GM19351 (cell line): ENCODE measurements at regions not wholly inside any gene's neighbourhood (a gene's known extent, or its start where the extent isn't known, plus 50 kb on each side); places are given as distances from the start of the nearest gene placed in this dataset.

Source experiments
- ATAC-seq: cut with Tn5 transposase; IDR thresholded peaks from one replicate; pipeline ENCODE4 v1.9.1; 2021; ENCODE audit warnings: mild to moderate bottlenecking, moderate library complexity; ENCODE audit not compliant: unreplicated experiment

DNA sequence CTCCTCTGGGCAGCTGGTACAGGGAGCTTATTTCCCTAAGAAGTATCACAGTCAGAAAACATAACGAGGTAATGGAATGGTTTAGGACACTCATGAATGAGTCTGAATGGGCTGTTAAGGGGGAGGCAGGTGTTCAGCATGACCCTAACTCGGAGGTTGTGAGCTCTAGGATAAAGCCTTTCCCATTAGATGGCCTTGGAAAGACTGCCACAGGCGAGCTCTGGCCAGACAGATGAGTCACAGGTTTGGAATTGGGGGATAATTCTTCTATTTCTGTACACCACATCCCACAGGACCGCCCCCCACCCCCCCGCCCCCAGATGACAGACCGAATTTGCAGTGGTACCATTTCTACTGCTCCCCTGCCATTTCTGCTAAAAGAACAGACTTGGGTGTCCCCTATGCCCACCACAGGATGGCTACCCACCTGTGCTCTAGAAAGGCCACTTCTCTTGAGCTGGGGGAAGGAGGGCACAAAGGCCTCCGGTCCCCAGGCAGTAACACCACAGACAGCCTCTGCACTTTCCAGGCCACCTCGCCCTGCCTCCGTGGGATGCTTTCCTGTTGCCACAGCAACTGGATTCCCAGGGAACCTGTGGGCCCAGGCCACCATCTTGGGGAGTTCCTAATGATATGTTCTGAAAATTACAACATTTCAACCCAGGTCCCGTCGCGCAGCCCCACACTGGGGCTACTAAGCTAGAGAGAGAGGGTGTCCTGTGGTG lies 76.7 kb downstream of the TRIM29 start:
- ATAC-seq, result no peak

DNA sequence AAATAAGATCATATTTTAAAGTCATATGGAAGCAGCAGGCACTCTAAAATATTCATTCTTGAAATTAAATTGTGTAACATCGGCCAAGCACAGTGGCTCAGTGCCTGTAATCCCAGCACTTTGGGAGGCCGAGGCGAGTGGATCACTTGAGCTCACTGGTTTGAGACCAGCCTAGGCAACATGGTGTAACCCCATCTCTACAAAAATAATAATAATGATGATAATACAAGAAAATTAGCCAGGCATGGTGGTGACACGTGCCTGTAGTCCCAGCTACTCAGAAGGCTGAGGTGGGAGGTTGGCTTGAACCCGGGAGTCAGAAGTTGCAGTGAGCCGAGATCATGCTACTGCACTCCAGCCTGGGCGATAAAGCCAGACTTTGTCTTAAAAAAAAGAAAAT lies 77.4 kb downstream of the TRIM29 start:
- no peak for ATAC-seq

DNA sequence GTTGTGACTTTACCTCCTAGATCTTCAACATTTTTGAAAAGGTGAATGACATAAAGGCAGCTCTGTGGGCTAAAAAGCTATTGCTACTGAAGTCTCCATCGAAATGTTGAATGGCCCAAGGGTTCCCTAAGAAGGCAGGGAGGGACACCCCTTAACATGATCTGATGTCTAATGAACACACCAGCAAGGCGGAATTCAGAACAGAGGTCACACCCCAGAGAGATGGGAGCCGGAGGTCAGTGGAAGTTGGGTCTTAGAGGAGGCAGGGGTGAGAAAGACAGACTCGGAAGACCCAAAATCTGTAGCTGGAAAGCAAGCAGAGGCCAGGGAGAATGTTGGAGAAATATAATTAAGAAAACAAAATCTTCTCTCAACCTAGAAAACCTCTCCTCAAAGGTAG lies 79.0 kb downstream of the TRIM29 start:
- ATAC-seq, result no peak

DNA sequence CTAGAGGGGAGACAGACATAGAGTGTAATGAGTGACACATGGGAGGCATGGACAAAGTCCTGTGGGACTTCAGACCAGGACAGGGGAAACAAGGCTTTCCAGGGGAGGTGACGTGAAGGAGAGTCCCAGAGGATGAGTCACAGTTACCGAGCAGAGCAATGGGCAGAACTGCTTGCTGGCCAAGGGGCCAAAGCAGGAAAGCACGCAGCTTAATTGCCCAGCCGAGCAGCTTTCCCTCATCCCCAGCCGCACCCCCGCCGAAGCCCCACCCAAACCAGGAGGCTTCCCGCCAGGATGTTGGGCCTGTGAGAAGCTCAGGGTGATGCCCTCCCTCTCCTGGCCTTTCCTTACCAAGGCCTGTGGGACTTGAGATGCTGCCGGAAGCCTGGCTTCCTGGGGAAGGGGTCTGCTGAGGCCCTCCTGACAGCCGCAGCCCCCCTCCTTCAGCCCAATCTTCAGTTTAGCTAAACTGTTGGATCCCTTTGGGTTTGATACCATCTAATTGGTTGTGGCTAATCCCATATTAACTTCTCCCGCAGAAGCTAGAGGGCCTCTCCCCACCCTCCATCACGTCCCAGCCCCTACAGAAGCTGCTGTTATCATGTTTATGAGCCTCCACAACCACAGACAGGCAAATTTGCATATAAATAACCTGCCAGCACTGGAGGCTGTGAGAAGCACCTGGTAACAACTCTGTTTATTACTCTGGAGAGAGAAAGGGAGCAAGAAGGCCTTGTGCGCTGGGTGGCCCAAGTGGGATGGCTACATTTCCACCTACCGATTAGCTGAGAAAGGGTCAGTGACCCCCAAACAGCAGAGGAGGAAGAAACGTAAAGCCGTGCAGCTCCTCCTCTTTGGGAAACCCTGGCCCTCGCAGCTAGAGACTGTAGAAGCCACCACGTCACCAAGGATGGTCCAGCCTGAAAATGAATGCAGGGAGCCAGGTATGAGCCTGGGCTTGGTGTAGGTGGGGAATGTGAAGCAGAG lies 80.0 kb downstream of the TRIM29 start:
- no peak for ATAC-seq

DNA sequence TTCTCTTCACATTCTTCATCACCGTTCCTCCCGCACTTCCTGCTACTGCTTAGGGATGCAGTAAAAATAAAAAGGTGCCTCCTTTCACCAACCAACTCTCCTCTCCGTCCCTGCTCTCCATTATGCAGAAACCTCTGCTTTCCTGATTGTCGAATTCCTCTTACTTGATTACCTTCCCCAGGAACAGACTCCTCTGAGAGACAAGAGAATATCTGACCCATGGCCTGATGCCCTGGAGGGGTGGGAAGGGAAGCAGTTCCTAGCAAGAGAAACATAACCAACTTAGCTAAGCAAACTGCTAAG lies 80.9 kb downstream of the TRIM29 start:
- ATAC-seq, result no peak

DNA sequence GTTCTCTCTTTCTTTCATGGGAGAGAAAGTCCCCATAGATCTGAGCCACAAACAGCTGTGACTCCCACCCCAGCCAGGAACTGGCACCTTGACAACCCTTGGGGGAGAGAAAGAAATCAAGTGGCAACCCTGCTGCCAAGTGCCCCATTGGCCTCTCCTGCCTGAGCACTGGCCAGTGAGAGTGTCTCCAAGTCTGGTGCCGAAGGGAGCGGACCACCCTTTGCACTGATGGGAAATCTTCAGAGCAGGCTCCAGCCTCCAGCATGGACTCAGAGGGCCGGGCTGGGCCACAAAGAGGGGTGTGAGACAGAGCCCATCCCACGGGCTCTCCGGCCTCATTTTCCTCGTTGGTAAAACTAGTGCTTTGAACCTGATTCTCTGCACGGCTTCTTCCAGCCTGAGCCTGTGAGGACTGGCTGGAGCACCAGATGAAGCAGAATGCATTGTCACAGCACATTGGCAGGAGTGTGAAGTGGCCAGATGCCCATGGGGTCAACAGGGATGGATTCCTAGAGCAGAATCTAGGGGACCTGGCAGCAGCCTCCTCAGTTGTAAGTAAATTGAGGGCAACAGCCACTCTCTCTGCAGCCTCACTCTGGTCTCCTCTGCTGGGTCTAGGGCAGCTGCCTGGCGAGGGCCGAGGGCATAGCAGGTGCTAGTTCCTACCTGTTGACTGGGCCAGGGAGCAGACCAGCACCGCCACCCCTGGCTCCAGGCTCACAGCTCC lies 81.4 kb downstream of the TRIM29 start:
- ATAC-seq, result no peak

DNA sequence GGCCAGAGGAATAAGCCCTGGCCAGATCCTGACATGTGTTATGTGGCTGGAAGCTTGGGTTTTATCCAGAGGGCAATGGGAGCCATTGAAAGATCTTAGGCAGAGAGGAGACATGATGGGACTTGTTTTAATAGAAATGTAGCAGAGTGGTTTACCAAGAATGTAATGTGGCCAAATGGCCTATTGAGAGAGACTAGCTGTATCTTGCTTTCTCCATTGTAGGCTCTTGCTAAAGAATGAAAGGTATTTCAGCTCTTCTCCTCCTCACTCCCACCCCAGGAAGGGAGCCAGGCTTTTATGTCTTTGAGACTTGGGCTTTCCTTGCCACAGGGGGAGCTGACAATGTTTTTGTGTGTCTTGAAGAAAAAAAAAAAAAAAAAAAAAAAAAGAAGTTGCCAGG lies 82.3 kb downstream of the TRIM29 start:
- no peak for ATAC-seq

DNA sequence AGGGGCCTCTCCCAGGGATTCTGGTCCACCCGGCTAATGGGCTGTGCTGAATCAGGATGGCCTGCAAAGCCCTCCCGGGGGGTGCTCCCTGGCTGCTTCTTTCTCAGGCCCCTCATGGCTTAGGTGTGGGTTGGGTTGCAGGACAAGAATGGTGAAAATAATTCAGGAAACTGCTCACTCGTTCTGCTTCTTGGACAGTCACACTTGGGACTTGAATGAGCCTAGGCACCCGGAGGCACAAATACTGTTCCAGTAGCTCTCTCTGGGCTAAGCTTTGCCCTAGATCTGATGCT lies 83.2 kb downstream of the TRIM29 start:
- no peak for ATAC-seq

DNA sequence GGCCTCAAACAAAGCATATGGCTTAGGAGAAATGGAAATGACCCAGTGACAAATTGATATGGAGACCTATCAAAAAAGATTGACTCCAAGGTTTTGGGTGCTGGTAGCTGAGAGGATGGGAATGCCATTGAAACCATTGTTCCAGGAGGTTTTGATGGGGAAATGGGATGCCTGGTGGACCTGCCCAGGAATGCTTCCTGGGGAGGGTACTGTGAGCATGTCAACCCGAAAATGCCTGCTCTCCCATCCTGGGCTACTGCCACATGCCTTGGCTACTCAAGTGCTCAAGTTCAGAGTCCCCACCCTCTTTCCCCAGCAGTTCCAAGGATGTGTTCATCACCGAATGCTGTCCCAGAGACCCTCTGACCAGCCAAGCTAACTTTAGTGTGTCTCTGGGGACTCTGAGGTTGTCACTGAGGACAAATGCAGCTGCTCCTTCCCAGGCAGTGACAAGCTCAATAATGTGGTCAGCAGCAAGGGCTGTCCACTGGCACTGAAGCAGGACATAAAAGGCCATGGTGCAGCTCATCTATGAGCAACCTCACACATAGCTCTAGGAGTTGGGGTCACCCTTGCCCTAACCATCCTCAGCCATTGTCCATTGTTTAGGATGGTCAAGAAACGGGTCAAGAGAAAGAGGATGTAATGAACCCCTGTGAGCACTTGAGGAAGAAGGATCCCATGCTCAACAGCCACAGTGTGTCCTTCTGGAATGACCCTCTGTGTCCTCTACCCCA lies 83.7 kb downstream of the TRIM29 start:
- no peak for ATAC-seq

DNA sequence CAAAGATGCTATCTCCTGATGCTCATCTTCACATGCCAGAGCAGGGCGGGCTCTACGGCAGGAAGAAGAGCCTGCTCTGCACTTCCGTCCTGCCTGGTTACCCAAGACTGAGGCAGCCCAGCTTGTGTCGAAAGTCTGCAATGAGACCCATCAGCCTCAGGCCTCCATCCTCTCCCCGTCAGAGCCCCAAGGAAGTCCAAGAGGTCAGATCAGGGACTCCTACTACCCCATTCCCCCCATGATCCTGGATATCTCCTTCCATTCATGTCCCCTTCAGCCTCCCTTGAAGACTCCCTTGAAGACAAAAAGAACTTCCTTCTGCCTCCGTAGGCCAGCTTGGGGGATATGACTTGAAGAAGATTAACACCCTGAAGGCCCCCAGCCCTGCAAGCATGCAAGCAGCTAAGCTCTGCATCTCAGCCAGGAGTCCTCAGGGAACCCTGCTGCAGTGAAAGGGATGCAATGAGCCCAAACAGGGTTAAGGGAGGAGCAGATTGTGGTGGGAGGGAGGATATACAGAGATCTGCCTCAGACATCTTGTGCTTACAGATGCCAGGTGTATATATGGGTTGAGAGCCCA lies 85.6 kb downstream of the TRIM29 start:
- no peak for ATAC-seq

DNA sequence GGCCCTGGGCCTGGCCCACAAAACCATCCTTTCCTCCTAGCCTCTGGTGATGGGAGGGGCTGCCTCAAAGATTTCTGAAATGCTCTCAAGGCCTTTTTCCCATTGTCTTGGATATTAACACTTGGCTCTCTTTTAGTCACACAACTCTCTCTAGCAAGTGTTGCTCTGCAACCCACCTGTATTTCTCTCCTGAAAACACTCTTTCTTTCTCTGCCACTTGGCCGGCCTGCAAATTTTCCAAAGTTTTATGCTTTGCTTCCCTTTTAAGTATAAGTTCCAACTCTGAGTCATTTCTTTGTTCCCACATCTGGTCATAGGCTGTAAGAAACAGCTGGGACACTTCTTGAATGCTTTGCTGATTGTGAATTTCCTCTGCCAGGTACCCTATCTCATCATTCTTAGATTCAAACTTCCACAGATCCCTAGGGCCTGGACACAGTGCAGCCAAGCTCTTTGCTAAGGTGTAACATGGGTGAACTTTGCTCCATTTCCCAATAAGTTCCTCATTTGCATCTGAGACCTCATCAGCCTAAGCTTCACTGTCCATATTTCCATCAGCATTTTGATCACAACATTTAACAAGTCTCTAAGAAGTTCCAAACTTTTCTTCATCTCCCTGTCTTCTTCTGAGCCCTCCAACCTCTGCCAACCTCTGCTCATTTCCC lies 93.8 kb downstream of the TRIM29 start:
- no peak for ATAC-seq

DNA sequence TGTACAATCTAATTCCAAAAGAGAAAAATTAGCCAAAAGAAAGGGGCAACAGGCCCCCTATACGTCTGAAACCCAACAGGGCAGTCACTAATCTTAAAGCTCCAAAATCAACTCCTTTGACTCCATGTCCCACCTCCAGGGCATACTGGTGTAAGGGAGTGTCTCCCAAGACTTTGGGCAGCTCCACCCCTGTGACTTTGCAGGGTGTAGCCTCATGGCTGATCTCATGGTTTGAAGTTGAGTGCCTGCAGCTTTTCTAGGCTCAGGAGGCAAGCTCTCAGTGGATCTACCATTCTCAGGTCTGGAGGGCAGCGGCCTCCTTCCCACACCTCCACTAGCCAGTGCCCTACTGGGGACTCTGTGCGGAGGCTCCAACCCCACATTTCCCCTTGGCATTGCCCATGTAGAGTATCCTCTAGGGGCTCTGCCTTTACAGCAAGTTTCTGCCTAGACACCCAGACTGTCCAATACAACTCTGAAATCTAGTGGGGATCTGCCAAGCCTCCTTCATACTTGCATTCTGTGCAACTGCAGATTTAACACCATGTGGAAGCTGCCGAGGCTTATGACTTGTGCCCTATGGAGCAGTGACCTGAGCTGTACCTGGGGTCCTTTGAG lies 94.5 kb downstream of the TRIM29 start:
- ATAC-seq, result no peak

DNA sequence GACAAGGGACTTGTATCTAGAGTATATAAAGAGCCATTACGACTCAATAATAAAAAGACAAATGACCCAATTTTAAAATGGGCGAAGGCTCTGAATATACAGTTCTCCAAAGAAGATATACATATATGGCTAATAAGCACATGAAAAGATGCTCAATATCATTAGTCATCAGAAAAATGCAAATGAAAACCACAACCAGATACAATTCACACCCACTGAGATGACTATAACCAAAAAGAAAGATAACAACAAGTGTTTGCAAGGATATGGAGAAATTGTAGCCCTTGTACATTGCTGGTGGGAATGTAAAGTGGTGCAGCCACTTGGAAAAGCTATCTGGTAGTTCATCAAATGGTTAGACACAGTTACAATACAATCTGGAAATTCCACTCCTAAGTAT lies 96.3 kb downstream of the TRIM29 start:
- no peak for ATAC-seq

DNA sequence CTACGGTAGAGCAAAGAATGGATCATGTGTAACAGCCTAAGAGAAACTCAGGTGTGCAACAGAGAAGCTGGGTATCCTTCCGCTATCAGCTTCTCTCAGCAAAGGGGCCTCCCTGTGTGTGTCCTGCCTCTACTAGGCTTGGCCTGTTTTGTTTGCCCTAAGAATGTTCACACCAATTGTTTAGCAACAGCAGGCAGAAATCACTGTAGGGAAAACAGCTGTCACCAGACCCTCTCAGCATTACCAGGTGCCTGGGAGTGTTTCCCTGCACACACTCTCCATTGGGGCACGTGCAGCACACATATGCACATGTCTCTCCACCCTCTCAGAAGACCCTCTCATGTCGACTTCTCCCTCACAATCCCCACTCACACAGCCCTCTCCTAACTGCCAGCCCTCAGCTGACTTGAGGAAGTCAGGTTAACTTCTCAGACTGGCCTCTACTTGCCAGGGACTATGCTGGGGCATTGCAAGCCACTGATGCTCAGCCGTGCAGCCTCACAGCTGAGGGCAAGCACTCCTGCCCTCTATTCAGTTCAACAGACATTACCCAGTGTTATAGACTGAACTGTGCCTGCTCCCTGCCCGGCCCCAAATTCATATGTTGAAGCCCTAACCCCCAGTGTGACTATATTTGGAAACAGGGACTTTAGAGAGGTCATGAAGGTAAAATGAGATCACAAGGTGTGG lies 97.6 kb downstream of the TRIM29 start:
- ATAC-seq, result no peak

DNA sequence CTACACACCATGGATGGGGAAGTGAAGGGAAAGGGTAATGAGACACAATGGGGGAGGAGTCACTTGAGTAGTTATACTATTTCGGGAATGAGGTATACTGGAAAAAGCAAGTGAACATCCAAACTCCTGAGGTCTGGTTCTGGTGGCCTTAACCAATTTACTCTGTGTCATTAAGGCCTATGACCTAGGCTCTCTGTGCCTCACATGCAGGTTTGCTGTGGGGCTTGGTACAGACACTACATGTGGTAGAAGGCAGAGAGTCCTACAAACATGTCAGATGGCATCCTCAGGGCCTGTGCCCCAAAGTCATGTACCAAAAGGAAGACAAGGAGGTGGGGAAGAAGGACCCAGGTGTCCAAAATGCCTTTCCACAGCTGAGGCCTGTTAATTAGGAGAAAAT lies 98.9 kb downstream of the TRIM29 start:
- no peak for ATAC-seq

DNA sequence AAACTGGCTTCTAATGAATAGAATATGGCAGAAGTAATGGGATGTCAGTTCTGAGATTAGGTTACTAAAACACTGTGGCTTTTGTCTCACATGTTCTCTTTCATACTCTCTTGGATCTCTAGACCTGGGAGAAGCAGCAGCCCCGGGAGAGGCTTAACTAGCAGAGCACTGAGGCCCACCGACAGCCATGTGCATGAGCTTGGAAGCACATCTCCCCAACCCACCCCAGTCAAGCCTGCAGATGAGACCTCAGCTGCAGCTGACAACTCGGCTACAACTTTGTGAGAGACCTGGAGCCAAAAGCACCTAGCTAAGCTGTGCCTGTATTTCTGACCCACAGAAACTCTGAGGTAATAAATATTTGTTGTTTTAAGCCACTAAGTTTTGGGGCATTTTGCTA lies 100.8 kb downstream of the TRIM29 start:
- no peak for ATAC-seq

DNA sequence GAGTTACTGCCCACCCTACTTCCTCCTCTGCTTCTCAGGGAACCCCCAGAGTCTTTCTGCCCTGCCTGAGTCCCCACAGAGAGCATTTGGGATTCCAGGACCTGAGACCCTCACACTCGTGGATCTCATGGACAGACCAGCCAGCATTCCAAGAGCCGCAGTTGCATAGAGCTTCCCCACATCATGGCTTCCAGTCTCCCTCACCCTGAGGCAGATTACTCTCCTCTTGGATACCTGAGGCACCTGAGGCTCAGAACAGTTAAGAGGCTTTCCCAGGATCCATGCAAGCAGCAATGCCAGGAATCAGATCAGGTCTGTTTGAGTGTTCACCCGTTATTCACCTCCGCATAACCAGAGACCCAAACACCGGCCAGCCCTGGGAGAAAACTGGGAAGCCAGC lies 102.2 kb downstream of the TRIM29 start:
- no peak for ATAC-seq

DNA sequence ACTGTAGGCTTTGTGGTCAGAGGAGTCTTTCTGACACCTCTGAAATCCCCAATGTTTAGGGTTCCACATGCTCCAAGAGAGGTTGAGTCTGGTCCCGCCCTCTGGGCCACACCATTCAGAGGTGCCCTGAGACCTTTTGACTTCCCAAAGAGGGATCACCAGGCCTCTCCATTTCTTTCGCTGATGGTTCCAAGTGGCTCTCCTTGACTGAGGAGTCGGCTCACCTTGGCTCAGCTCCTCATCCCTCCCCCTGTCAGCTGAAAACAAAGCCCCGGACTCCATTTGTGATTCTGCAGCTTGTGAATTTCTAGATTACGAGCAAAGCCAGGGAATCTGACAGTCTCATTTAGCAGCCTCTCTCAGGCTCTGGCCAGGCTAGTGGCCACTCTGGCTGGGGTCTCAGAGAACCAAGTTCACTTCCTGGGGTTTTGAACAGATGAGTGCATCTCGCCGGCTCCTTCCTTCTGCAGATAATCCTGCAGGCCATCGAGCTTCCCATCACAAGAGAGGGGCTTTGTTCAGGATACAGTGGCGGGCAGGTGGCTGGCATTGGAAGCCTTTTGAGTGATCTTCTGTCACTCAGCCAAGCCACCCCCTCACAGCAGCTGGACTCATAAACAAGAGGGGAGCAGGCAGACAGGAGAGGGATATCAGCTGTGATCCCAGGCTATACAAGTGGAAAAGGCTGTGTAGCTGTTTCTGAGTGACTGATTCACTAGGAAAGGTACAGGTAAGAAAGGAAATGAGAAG lies 102.9 kb downstream of the TRIM29 start:
- ATAC-seq, result no peak
